ENCODE measurements at regions not wholly inside any gene's neighbourhood (a gene's known extent, or its start where the extent isn't known, plus 50 kb on each side); places are given as distances from the start of the nearest gene placed in this dataset.

DNA sequence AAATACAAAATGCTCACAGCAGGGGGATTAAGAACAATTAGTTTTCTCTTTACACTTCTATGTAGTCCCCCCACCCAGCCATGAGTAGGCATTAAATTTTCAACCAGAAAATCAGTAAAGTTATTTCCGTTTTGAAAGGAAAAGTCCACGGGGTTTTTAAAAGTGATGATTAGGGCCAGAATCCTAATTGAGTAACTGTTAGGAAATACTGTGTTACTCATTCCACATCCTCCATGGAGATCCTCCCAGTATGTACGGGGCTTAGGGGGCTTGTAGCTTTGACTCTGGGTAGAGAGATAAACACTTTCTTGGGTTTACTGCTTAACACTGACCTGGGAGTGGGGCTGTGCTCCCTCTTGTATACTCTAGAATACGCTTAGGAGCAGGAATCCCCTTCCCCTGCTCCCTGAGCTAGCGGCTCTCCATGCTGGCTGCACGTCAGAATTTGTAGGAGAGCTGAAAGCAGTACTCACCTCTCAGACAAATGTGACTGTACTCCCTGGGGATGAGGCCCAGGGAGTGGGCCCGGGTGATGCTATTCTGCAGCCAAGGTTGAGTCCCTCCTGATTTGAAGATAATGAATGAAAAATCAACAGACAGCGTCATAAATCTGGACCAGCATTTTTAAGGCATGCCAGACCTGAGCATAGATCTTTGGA is 100.5 kb downstream of the SLC4A3 start:
- WGBS = 69% methylated on average over 5 of the region's 8 CpGs

DNA sequence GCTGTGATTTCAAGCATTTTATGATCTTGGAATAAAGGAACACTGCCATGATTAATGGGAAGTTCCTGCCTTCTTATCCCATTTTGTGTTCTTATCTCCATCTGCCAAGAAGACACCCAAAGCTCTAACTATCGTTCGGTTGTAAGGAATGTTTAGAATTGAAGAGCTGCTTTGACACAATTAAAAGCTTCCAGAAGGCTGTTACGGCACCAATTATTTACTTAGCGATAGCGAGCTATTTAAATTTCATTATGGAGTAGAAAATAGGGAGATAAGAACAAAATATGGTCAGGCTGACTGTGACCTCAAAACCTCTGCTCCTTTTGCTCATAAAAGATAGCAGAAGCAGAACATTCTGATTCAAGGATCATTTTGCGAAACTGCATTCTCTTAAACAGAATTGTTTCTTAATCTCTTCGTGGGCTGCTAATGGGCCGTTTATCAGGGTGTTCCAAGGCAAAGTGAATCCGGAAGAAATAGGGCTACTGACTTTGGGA is 101.6 kb downstream of the SLC4A3 start:
- H3K14ac ChIP-seq (ENCODE audit: low read length in 2 of 2) = no peak overlapping the region
- H2BK12ac ChIP-seq (ENCODE audit: low read length in 2 of 2) = no peak overlapping the region
- H3K9ac ChIP-seq (ENCODE audit: low read length) = peak overlapping the region; percentile 72
- no peak overlapping the region for H3K4ac ChIP-seq (ENCODE audit: low read depth in 1 of 2, low read length in 2 of 2)
- no peak overlapping the region for H3K4me2 ChIP-seq (ENCODE audit: low read length, poor library complexity, severe bottlenecking)
- H3K4me3 ChIP-seq (ENCODE audit: insufficient read depth in 1 of 2, low read depth in 1 of 2, low read length in 2 of 2) = peak overlapping the region in 1 of 2 experiments; percentile 66
- no peak overlapping the region for H3K18ac ChIP-seq (ENCODE audit: low read depth in 1 of 2, low read length in 2 of 2)
- no peak overlapping the region for H4K91ac ChIP-seq (ENCODE audit: low read length)
- H3K27me3 ChIP-seq (ENCODE audit: control insufficient read depth in 1 of 2, insufficient read depth in 1 of 2, low read length in 2 of 2) = no peaks in the 10 kb centered on the region
- no peaks in the 10 kb centered on the region for H3K79me1 ChIP-seq (replicated peaks; ENCODE audit: low read length, poor library complexity, severe bottlenecking)
- H3K27ac ChIP-seq (ENCODE audit: low read length, poor library complexity, severe bottlenecking) = no peak overlapping the region
- H2AFZ ChIP-seq (ENCODE audit: low read depth, low read length) = no peak overlapping the region
- no peak overlapping the region for H2BK15ac ChIP-seq (ENCODE audit: low read depth, poor library complexity, severe bottlenecking)
- no peak overlapping the region for H3K23ac ChIP-seq (ENCODE audit: low read length in 2 of 2)
- no peak overlapping the region for H2AK5ac ChIP-seq (ENCODE audit: low read length, severe bottlenecking)
- H3K9me3 ChIP-seq (ENCODE audit: control insufficient read depth, low read length) = no peaks in the 10 kb centered on the region
- H4K8ac ChIP-seq (ENCODE audit: low read length) = no peak overlapping the region
- 53% methylated on average over 9 of the region's 9 CpGs for WGBS
- DNase-seq = no peak
- no peak overlapping the region for H2BK120ac ChIP-seq (ENCODE audit: low read depth, low read length)
- H3K4me1 ChIP-seq (ENCODE audit: control insufficient read depth, insufficient read depth, low read depth, low read length) = peaks cover 1% of the 10 kb centered on the region
- H2BK5ac ChIP-seq (ENCODE audit: low read depth, low read length, poor library complexity, severe bottlenecking) = no peak overlapping the region
- H3K36me3 ChIP-seq (ENCODE audit: control insufficient read depth in 1 of 2, insufficient read depth in 2 of 2, low read depth in 1 of 2, low read length in 2 of 2) = no peaks in the 10 kb centered on the region

More for the DNA sequence above, 100.5 kb downstream of the SLC4A3 start:
- Histone ChIP-seq H2BK5ac (ENCODE audit: low read depth, low read length, poor library complexity, severe bottlenecking) (no peak overlapping the region), H3K4ac (ENCODE audit: low read depth in 1 of 2, low read length in 2 of 2) (peak overlapping the region in 1 of 2 experiments; percentile 48), H3K4me3 (ENCODE audit: insufficient read depth in 1 of 2, low read depth in 1 of 2, low read length in 2 of 2) (peak overlapping the region in 1 of 2 experiments; percentile 66), H3K27me3 (ENCODE audit: control insufficient read depth in 1 of 2, insufficient read depth in 1 of 2, low read length in 2 of 2) (no peaks in the 10 kb centered on the region), H3K4me1 (ENCODE audit: control insufficient read depth, insufficient read depth, low read depth, low read length) (no peaks in the 10 kb centered on the region), H3K4me2 (ENCODE audit: low read length, poor library complexity, severe bottlenecking) (no peak overlapping the region), H2BK12ac (ENCODE audit: low read length in 2 of 2) (peak overlapping the region in 1 of 2 experiments; percentile 52), H3K9ac (ENCODE audit: low read length) (peak overlapping the region; percentile 72), H4K91ac (ENCODE audit: low read length) (peak overlapping the region; percentile 2), H2AFZ (ENCODE audit: low read depth, low read length) (no peak overlapping the region), H4K8ac (ENCODE audit: low read length) (no peak overlapping the region), H3K36me3 (ENCODE audit: control insufficient read depth in 1 of 2, insufficient read depth in 2 of 2, low read depth in 1 of 2, low read length in 2 of 2) (no peaks in the 10 kb centered on the region), H2BK15ac (ENCODE audit: low read depth, poor library complexity, severe bottlenecking) (no peak overlapping the region), H3K27ac (ENCODE audit: low read length, poor library complexity, severe bottlenecking) (no peak overlapping the region), H2BK120ac (ENCODE audit: low read depth, low read length) (no peak overlapping the region), H3K9me3 (ENCODE audit: control insufficient read depth, low read length) (no peaks in the 10 kb centered on the region), H2AK5ac (ENCODE audit: low read length, severe bottlenecking) (no peak overlapping the region), H3K18ac (ENCODE audit: low read depth in 1 of 2, low read length in 2 of 2) (no peak overlapping the region), H3K23ac (ENCODE audit: low read length in 2 of 2) (no peak overlapping the region), H3K14ac (ENCODE audit: low read length in 2 of 2) (no peak overlapping the region), H3K79me1 (replicated peaks; ENCODE audit: low read length, poor library complexity, severe bottlenecking) (no peaks in the 10 kb centered on the region)
- DNase-seq = no peak

- no peak overlapping the region for H2BK5ac ChIP-seq (ENCODE audit: low read depth, low read length, poor library complexity, severe bottlenecking)
- no peak for DNase-seq
- no peak overlapping the region for H2AFZ ChIP-seq (ENCODE audit: low read depth, low read length)
Observed at GRCh38 chr2:219731173-219731572, 103.7 kb downstream of the SLC4A3 start.

DNA sequence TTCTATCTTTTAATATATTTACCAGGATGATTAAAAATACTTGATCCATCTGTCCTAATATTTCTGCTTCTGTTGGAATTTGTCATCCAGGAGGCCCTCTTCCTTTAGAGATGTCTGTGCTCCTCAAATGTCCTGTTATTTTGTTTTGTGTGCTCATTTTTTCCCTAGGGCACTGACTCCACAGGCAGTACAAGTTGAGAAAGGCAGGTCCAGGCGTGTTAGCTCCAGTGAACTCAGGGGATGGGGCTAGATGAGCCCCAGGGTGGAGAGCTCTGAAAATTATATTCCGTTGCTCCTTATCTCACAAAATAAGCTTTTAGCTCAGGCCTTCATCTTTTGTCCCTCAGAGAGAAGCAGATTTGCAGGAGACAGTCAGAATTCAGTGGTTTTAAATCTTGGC is 105.7 kb downstream of the SLC4A3 start:
- Histone ChIP-seq H3K23ac (ENCODE audit: low read length in 2 of 2) (no peak overlapping the region), H3K4me1 (ENCODE audit: control insufficient read depth, insufficient read depth, low read depth, low read length) (peaks cover 4% of the 10 kb centered on the region), H3K4ac (ENCODE audit: low read depth in 1 of 2, low read length in 2 of 2) (no peak overlapping the region), H3K9ac (ENCODE audit: low read length) (peak overlapping the region; percentile 26), H3K27ac (ENCODE audit: low read length, poor library complexity, severe bottlenecking) (no peak overlapping the region), H3K14ac (ENCODE audit: low read length in 2 of 2) (no peak overlapping the region), H3K9me3 (ENCODE audit: control insufficient read depth, low read length) (no peaks in the 10 kb centered on the region), H3K4me3 (ENCODE audit: insufficient read depth in 1 of 2, low read depth in 1 of 2, low read length in 2 of 2) (no peak overlapping the region), H2AK5ac (ENCODE audit: low read length, severe bottlenecking) (no peak overlapping the region), H2BK15ac (ENCODE audit: low read depth, poor library complexity, severe bottlenecking) (peak overlapping the region; percentile 80), H2AFZ (ENCODE audit: low read depth, low read length) (no peak overlapping the region), H2BK5ac (ENCODE audit: low read depth, low read length, poor library complexity, severe bottlenecking) (no peak overlapping the region), H4K91ac (ENCODE audit: low read length) (no peak overlapping the region), H2BK12ac (ENCODE audit: low read length in 2 of 2) (peak overlapping the region in 1 of 2 experiments; percentile 60), H3K27me3 (ENCODE audit: control insufficient read depth in 1 of 2, insufficient read depth in 1 of 2, low read length in 2 of 2) (no peaks in the 10 kb centered on the region), H3K36me3 (ENCODE audit: control insufficient read depth in 1 of 2, insufficient read depth in 2 of 2, low read depth in 1 of 2, low read length in 2 of 2) (no peaks in the 10 kb centered on the region), H4K8ac (ENCODE audit: low read length) (no peak overlapping the region), H3K79me1 (replicated peaks; ENCODE audit: low read length, poor library complexity, severe bottlenecking) (no peaks in the 10 kb centered on the region), H3K18ac (ENCODE audit: low read depth in 1 of 2, low read length in 2 of 2) (no peak overlapping the region), H2BK120ac (ENCODE audit: low read depth, low read length) (no peak overlapping the region), H3K4me2 (ENCODE audit: low read length, poor library complexity, severe bottlenecking) (no peak overlapping the region)
- DNase-seq = no peak
- WGBS = 79% methylated on average over 2 of the region's 2 CpGs

More at GRCh38 chr2:219731173-219731572, 103.7 kb downstream of the SLC4A3 start:
- no peak overlapping the region for H2BK12ac ChIP-seq (ENCODE audit: low read length in 2 of 2)
- H3K36me3 ChIP-seq (ENCODE audit: control insufficient read depth in 1 of 2, insufficient read depth in 2 of 2, low read depth in 1 of 2, low read length in 2 of 2) = no peaks in the 10 kb centered on the region
- no peak overlapping the region for H4K8ac ChIP-seq (ENCODE audit: low read length)
- no peak overlapping the region for H3K18ac ChIP-seq (ENCODE audit: low read depth in 1 of 2, low read length in 2 of 2)
- no peak overlapping the region for H4K91ac ChIP-seq (ENCODE audit: low read length)
- no peaks in the 10 kb centered on the region for H3K79me1 ChIP-seq (replicated peaks; ENCODE audit: low read length, poor library complexity, severe bottlenecking)
- no peak overlapping the region for H3K27ac ChIP-seq (ENCODE audit: low read length, poor library complexity, severe bottlenecking)
- no peak overlapping the region for H3K23ac ChIP-seq (ENCODE audit: low read length in 2 of 2)
- no peak overlapping the region for H3K4me2 ChIP-seq (ENCODE audit: low read length, poor library complexity, severe bottlenecking)
- H2BK15ac ChIP-seq (ENCODE audit: low read depth, poor library complexity, severe bottlenecking) = no peak overlapping the region
- H2BK120ac ChIP-seq (ENCODE audit: low read depth, low read length) = no peak overlapping the region
- no peaks in the 10 kb centered on the region for H3K9me3 ChIP-seq (ENCODE audit: control insufficient read depth, low read length)
- no peak overlapping the region for H3K4me3 ChIP-seq (ENCODE audit: insufficient read depth in 1 of 2, low read depth in 1 of 2, low read length in 2 of 2)
- H3K4me1 ChIP-seq (ENCODE audit: control insufficient read depth, insufficient read depth, low read depth, low read length) = peaks cover 1% of the 10 kb centered on the region
- 96% methylated on average over 3 of the region's 3 CpGs for WGBS
- no peak overlapping the region for H3K9ac ChIP-seq (ENCODE audit: low read length)
- no peaks in the 10 kb centered on the region for H3K27me3 ChIP-seq (ENCODE audit: control insufficient read depth in 1 of 2, insufficient read depth in 1 of 2, low read length in 2 of 2)
- H2AK5ac ChIP-seq (ENCODE audit: low read length, severe bottlenecking) = no peak overlapping the region
- no peak overlapping the region for H3K4ac ChIP-seq (ENCODE audit: low read depth in 1 of 2, low read length in 2 of 2)
- no peak overlapping the region for H3K14ac ChIP-seq (ENCODE audit: low read length in 2 of 2)

Data from mesenchymal stem cell (in vitro differentiated cells and primary cell).